IMR-90 (cell line): ENCODE measurements at regions not wholly inside any gene's neighbourhood (a gene's known extent, or its start where the extent isn't known, plus 50 kb on each side); places are given as distances from the start of the nearest gene placed in this dataset.

ENCODE experiments used
- ATAC-seq: fragments of 200-7000 bp; cut with Tn5 transposase; 2 replicates; pipeline ENCODE4 v1.9.1; 2020; ENCODE audit warnings: low read depth, mild to moderate bottlenecking, moderate library complexity
- BruUV-seq: library from RNA; stranded (reverse); fragments of 400-500 nt; replicated peaks from 2 replicates; lab custom pipeline; 2021; lab: Mats Ljungman, UMichigan
- CTCF ChIA-PET: fragments of 300-600 bp; formaldehyde crosslinking; extraction: SDS; loops from one replicate; lab custom pipeline; 2021; ENCODE audit warnings: antibody characterized with exemption; lab: Yijun Ruan, JAX
- POLR2A ChIA-PET: fragments of 300-600 bp; sonication (Branson Sonifier 250); formaldehyde crosslinking; loops from one replicate; lab custom pipeline; 2022; ENCODE audit warnings: antibody characterized with exemption; ENCODE audit not compliant: unreplicated experiment; lab: Charles Lee
- DNase-seq: peaks from one replicate; pipeline ENCODE4 v3.0.0; 2013
- H2AFZ ChIP-seq: replicated peaks from 2 replicates; pipeline ENCODE3; 2013; ENCODE audit warnings: low read length, mild to moderate bottlenecking; ENCODE audit not compliant: poor library complexity
- H2AK5ac ChIP-seq: 2 replicates; pipeline ENCODE4 v1.6.1; 2013; ENCODE audit warnings: low read depth, low read length, inconsistent platforms
- H2AK9ac ChIP-seq: replicated peaks from 2 replicates; pipeline ENCODE3; 2013; ENCODE audit warnings: mild to moderate bottlenecking, low read depth, low read length, moderate library complexity; ENCODE audit not compliant: poor library complexity
- H2BK120ac ChIP-seq: 2 replicates; pipeline ENCODE4 v1.6.1; 2013; ENCODE audit warnings: low read depth, low read length, inconsistent platforms
- H2BK15ac ChIP-seq: 3 replicates; pipeline ENCODE4 v1.6.1; 2013; ENCODE audit warnings: low read depth, low read length, inconsistent platforms
- H2BK20ac ChIP-seq: 2 replicates; pipeline ENCODE4 v1.6.1; 2013; ENCODE audit warnings: low read depth, mild to moderate bottlenecking, inconsistent platforms, low read length, moderate library complexity
- H2BK5ac ChIP-seq: 2 replicates; pipeline ENCODE4 v1.6.1; 2013; ENCODE audit warnings: mild to moderate bottlenecking, low read depth, low read length, inconsistent platforms; ENCODE audit not compliant: poor library complexity, severe bottlenecking
- H3K14ac ChIP-seq: replicated peaks from 2 replicates; pipeline ENCODE4 v1.6.1; 2013; ENCODE audit warnings: low read depth, low read length, inconsistent platforms
- H3K18ac ChIP-seq: 2 replicates; pipeline ENCODE4 v1.6.1; 2013; ENCODE audit warnings: low read depth, low read length, control low read depth
- H3K23ac ChIP-seq: 2 replicates; pipeline ENCODE4 v1.6.1; 2013; ENCODE audit warnings: low read depth, low read length, inconsistent platforms
- H3K27ac ChIP-seq: 2 replicates; pipeline ENCODE4 v1.5.1; 2013; ENCODE audit warnings: mild to moderate bottlenecking, control low read depth, low read length; ENCODE audit not compliant: insufficient read depth
- H3K27me3 ChIP-seq: 2 replicates; pipeline ENCODE4 v1.6.1; 2013; ENCODE audit warnings: low read length; ENCODE audit not compliant: control insufficient read depth, insufficient read depth
- H3K36me3 ChIP-seq: 2 replicates; pipeline ENCODE4 v1.6.1; 2013; ENCODE audit warnings: low read length, mixed read lengths; ENCODE audit not compliant: control insufficient read depth, insufficient read depth
- H3K4ac ChIP-seq: 2 replicates; pipeline ENCODE4 v1.6.1; 2013; ENCODE audit warnings: low read depth, low read length, inconsistent platforms
- H3K4me1 ChIP-seq: 2 replicates; pipeline ENCODE4 v1.6.1; 2013; ENCODE audit warnings: low read length, mixed read lengths; ENCODE audit not compliant: control insufficient read depth, insufficient read depth
- H3K4me2 ChIP-seq: 2 replicates; pipeline ENCODE4 v1.6.1; 2013; ENCODE audit warnings: low read depth, mild to moderate bottlenecking, control low read depth, low read length, moderate library complexity
- H3K4me3 ChIP-seq: 2 replicates; pipeline ENCODE4 v1.5.1; 2013; ENCODE audit warnings: low read depth, mild to moderate bottlenecking, control low read depth, low read length, moderate library complexity; ENCODE audit not compliant: insufficient read depth
- H3K56ac ChIP-seq: 2 replicates; pipeline ENCODE4 v1.6.1; 2013; ENCODE audit warnings: low read length, inconsistent platforms; ENCODE audit not compliant: insufficient read depth; ENCODE audit errors: extremely low read depth
- H3K79me1 ChIP-seq, 2 experiments: 2 replicates each; pipeline ENCODE4 v1.6.1; 2013; ENCODE audit warnings: low read length in 2 of 2, inconsistent platforms in 1 of 2, low read depth in 1 of 2
- H3K9ac ChIP-seq: 2 replicates; pipeline ENCODE4 v1.6.1; 2013; ENCODE audit warnings: low read depth, low read length, control low read depth
- H3K9me1 ChIP-seq: 2 replicates; pipeline ENCODE4 v1.6.1; 2013; ENCODE audit warnings: low read length, inconsistent platforms; ENCODE audit not compliant: insufficient read depth
- H3K9me3 ChIP-seq: 2 replicates; pipeline ENCODE4 v1.6.1; 2013; ENCODE audit warnings: low read length; ENCODE audit not compliant: control insufficient read depth, insufficient read depth
- H4K20me1 ChIP-seq: 2 replicates; pipeline ENCODE4 v1.6.1; 2013; ENCODE audit warnings: low read length, inconsistent platforms; ENCODE audit not compliant: insufficient read depth
- H4K5ac ChIP-seq: 2 replicates; pipeline ENCODE4 v1.6.1; 2013; ENCODE audit warnings: mild to moderate bottlenecking, low read depth, low read length, control low read depth
- H4K8ac ChIP-seq, 2 experiments: 2 replicates each; pipeline ENCODE4 v1.6.1; 2013; ENCODE audit warnings: low read depth in 2 of 2, low read length in 2 of 2, control low read depth in 1 of 2, inconsistent platforms in 1 of 2
- H4K91ac ChIP-seq: 2 replicates; pipeline ENCODE4 v1.6.1; 2013; ENCODE audit warnings: low read depth, low read length, inconsistent platforms; ENCODE audit not compliant: insufficient read depth
- BHLHE40 ChIP-seq: fragments of 150-350 bp; IDR thresholded peaks from 2 replicates; pipeline ENCODE4 v1.6.1; 2016; ENCODE audit warnings: mild to moderate bottlenecking, low read depth, low read length
- CEBPB ChIP-seq: IDR thresholded peaks from 2 replicates; pipeline ENCODE4 v1.6.1; 2012; ENCODE audit warnings: low read depth, low read length, improper control_type of control experiment
- MAFK ChIP-seq: IDR thresholded peaks from 2 replicates; pipeline ENCODE4 v1.6.1; 2012; ENCODE audit warnings: low read depth, low read length, improper control_type of control experiment
- MXI1 ChIP-seq: IDR thresholded peaks from 2 replicates; pipeline ENCODE4 v1.6.1; 2012; ENCODE audit warnings: low read depth, mild to moderate bottlenecking, low read length, moderate library complexity, borderline replicate concordance
- NFE2L2 ChIP-seq: fragments of 150-350 bp; IDR thresholded peaks from 2 replicates; pipeline ENCODE4 v1.6.1; 2016; ENCODE audit warnings: low read depth, mild to moderate bottlenecking, low read length
- POLR2A ChIP-seq: IDR thresholded peaks from 2 replicates; pipeline ENCODE4 v1.6.1; 2012; ENCODE audit warnings: mild to moderate bottlenecking, low read depth, low read length
- RAD21 ChIP-seq: IDR thresholded peaks from 2 replicates; pipeline ENCODE4 v1.6.1; 2012; ENCODE audit warnings: low read length, improper control_type of control experiment
- RCOR1 ChIP-seq: IDR thresholded peaks from 2 replicates; pipeline ENCODE4 v1.6.1; 2012; ENCODE audit warnings: mild to moderate bottlenecking, low read length, improper control_type of control experiment; ENCODE audit not compliant: insufficient replicate concordance
- RFX5 ChIP-seq: IDR thresholded peaks from 2 replicates; pipeline ENCODE4 v1.8.0; 2012; ENCODE audit warnings: low read depth, mild to moderate bottlenecking, low read length, moderate library complexity
- SMC3 ChIP-seq: fragments of 150-350 bp; IDR thresholded peaks from 2 replicates; pipeline ENCODE4 v1.6.1; 2016; ENCODE audit warnings: low read depth, mild to moderate bottlenecking, antibody characterized with exemption, low read length, moderate library complexity
- WGBS, 2 experiments: methylation state at CpG; one replicate each; pipeline versions ENCODE4 v1.1.5 to v1.1.7; 2013; ENCODE audit warnings: missing lambda C conversion rate in 2 of 2; ENCODE audit not compliant: insufficient read length in 1 of 2; ENCODE audit errors: extremely low coverage in 2 of 2; 5-methylcytosine and 5-hydroxymethylcytosine counted together
- dilution Hi-C: fragments of 300-500 bp; cut with HindIII; formaldehyde crosslinking; loops from one replicate; pipeline ENCODE4 v1.14.3; 2018; ENCODE audit warnings: low sequenced_read_pairs; ENCODE audit not compliant: unreplicated experiment
- in situ Hi-C: fragments of 300-500 bp; cut with MboI; formaldehyde crosslinking; loops from 3 replicates; pipeline ENCODE4 v1.14.3; 2019; ENCODE audit warnings: low sequenced_read_pairs, inconsistent platforms, mixed read lengths
- intact Hi-C: fragments of 100-400 bp; cut with micrococcal nuclease; formaldehyde crosslinking; loops from 2 replicates; pipeline ENCODE4 v1.10.0; 2022
- TF ChIP-seq, protein P1 (sequence below): conservative IDR thresholded peaks from 2 replicates; pipeline ENCODE4 v1.5.1; 2012; ENCODE audit warnings: mild to moderate bottlenecking, low read depth, low read length, improper control_type of control experiment
- TF ChIP-seq, protein P2 (sequence below): fragments of 150-350 bp; IDR thresholded peaks from 2 replicates; pipeline ENCODE4 v1.6.1; 2017; ENCODE audit warnings: mild to moderate bottlenecking, antibody characterized with exemption, low read length, low read depth
- TF ChIP-seq, protein P3 (sequence below): fragments of 150-350 bp; IDR thresholded peaks from 2 replicates; pipeline ENCODE4 v1.6.1; 2016; ENCODE audit warnings: low read depth, mild to moderate bottlenecking, low read length, moderate library complexity, borderline replicate concordance

DNA sequence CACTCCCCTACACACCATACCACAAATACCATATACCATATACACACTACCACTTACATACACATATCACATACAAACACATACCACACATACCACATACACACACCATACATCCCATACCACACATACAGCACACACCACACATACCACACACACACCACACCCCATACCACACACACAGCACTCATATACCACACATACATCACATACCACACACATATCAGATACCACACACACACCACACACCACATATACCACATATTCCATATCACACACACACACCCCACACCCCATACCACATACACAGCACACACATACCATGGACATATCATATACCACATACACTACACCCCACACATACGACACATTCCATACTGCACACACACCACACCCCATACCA is 276.6 kb downstream of the GADD45G start:
- no peak overlapping the region for H3K27ac ChIP-seq
- no peak overlapping the region for H2BK20ac ChIP-seq
- no peaks in the 10 kb centered on the region for H3K4me1 ChIP-seq
- no peak overlapping the region for H4K5ac ChIP-seq
- peak overlapping the region; percentile 95 for H2BK5ac ChIP-seq
- no peak overlapping the region for H3K23ac ChIP-seq
- no TSS peak for BruUV-seq
- CTCF ChIA-PET, result no interaction called here
- H2AK5ac ChIP-seq, result no peak overlapping the region
- no peaks in the 10 kb centered on the region for H3K79me1 ChIP-seq
- ATAC-seq, result no peak
- H3K4ac ChIP-seq, result no peak overlapping the region
- H3K27me3 ChIP-seq, result no peaks in the 10 kb centered on the region
- H2BK15ac ChIP-seq, result no peak overlapping the region
- H4K91ac ChIP-seq, result no peak overlapping the region
- H3K14ac ChIP-seq, result no peak overlapping the region
- in situ Hi-C loops (no loop called here), dilution Hi-C loops (no loop called here), intact Hi-C loops (no loop called here)
- no peak overlapping the region for H3K56ac ChIP-seq
- no peak for DNase-seq
- no peaks in the 10 kb centered on the region for H4K20me1 ChIP-seq
- 100% methylated on average over 1 of the region's 1 CpG for WGBS, 2 experiments
- no peak overlapping the region for H3K9ac ChIP-seq
- TF ChIP-seq RFX5 (no peak), SMC3 (no peak), BHLHE40 (no peak), RCOR1 (no peak), MAFK (no peak), MXI1 (no peak), CEBPB (no peak), RAD21 (no peak), POLR2A (no peak), NFE2L2 (no peak)
- TF ChIP-seq, protein P1, sequence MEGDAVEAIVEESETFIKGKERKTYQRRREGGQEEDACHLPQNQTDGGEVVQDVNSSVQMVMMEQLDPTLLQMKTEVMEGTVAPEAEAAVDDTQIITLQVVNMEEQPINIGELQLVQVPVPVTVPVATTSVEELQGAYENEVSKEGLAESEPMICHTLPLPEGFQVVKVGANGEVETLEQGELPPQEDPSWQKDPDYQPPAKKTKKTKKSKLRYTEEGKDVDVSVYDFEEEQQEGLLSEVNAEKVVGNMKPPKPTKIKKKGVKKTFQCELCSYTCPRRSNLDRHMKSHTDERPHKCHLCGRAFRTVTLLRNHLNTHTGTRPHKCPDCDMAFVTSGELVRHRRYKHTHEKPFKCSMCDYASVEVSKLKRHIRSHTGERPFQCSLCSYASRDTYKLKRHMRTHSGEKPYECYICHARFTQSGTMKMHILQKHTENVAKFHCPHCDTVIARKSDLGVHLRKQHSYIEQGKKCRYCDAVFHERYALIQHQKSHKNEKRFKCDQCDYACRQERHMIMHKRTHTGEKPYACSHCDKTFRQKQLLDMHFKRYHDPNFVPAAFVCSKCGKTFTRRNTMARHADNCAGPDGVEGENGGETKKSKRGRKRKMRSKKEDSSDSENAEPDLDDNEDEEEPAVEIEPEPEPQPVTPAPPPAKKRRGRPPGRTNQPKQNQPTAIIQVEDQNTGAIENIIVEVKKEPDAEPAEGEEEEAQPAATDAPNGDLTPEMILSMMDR, result no peak
- TF ChIP-seq, protein P2, sequence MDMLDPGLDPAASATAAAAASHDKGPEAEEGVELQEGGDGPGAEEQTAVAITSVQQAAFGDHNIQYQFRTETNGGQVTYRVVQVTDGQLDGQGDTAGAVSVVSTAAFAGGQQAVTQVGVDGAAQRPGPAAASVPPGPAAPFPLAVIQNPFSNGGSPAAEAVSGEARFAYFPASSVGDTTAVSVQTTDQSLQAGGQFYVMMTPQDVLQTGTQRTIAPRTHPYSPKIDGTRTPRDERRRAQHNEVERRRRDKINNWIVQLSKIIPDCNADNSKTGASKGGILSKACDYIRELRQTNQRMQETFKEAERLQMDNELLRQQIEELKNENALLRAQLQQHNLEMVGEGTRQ, result no peak
- TF ChIP-seq, protein P3, sequence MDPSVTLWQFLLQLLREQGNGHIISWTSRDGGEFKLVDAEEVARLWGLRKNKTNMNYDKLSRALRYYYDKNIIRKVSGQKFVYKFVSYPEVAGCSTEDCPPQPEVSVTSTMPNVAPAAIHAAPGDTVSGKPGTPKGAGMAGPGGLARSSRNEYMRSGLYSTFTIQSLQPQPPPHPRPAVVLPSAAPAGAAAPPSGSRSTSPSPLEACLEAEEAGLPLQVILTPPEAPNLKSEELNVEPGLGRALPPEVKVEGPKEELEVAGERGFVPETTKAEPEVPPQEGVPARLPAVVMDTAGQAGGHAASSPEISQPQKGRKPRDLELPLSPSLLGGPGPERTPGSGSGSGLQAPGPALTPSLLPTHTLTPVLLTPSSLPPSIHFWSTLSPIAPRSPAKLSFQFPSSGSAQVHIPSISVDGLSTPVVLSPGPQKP, result no peak
- no peak overlapping the region for H3K4me2 ChIP-seq
- H2BK120ac ChIP-seq, result no peak overlapping the region
- POLR2A ChIA-PET, result no interaction called here
- H3K4me3 ChIP-seq, result no peak overlapping the region
- H3K9me1 ChIP-seq, result 0 out of 2 replicates have a peak, but pooled peaks cover 10% of the 10 kb centered on the region
- H2AFZ ChIP-seq, result no peak overlapping the region
- H3K36me3 ChIP-seq, result no peaks in the 10 kb centered on the region
- no peak overlapping the region for H3K18ac ChIP-seq
- no peaks in the 10 kb centered on the region for H3K9me3 ChIP-seq
- H4K8ac ChIP-seq, result no peak overlapping the region
- no peak overlapping the region for H2AK9ac ChIP-seq
